T-helper 1 cell treated with Interleukin-12 subunit alpha and Interleukin-12 subunit beta and Interleukin-4 antibody, amounts not matched to agents 30 ng/mL and 1 ng/mL, for 36 hours (primary cell): ENCODE measurements at regions not wholly inside any gene's neighbourhood (a gene's known extent, or its start where the extent isn't known, plus 50 kb on each side); places are given as distances from the start of the nearest gene placed in this dataset.
"Not testable (repeated sequence)": the region's sequence is repeated elsewhere in the genome, so short reads cannot be mapped to it uniquely, and the experiment has no call there.

Experiments used
- intact Hi-C: fragments of 100-400 bp; cut with micrococcal nuclease; formaldehyde crosslinking; loops from one replicate; pipeline ENCODE4 v1.15.1; 2024

DNA sequence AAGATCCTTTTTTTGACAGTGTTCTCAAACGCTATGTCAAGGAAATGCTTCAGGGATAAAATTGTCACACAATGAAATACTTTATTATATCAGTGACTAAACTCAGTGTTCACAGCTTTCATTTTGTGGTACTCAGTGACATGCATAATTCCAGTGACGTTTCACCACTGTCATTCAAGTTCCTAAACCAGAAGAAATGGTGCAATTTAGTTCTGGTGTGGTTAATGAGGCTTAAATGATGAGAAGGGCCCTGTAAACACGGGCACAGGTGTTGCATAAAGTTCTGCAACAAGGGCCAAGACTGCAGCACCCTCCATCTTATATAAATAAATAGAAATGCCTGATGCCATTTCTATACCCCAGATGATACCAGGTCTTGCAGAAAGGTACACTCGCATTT is 1247.1 kb downstream of the GATA3 start:
- intact Hi-C loops, result loop anchor here (5.0 to 10.0 kb wide), 3 partner anchors 1484 to 1887 kb away; partner anchors contain the start of genes ATP5F1C, KIN, SFMBT2 and TAF3

GRCh38 chr10:9302140-9302746 is 1247.8 kb downstream of the GATA3 start:
- intact Hi-C loops, result loop anchor here (1.0 to 10.0 kb wide), 8 partner anchors 93 to 1887 kb away; partner anchors contain the start of genes ATP5F1C, KIN, SFMBT2 and TAF3

DNA sequence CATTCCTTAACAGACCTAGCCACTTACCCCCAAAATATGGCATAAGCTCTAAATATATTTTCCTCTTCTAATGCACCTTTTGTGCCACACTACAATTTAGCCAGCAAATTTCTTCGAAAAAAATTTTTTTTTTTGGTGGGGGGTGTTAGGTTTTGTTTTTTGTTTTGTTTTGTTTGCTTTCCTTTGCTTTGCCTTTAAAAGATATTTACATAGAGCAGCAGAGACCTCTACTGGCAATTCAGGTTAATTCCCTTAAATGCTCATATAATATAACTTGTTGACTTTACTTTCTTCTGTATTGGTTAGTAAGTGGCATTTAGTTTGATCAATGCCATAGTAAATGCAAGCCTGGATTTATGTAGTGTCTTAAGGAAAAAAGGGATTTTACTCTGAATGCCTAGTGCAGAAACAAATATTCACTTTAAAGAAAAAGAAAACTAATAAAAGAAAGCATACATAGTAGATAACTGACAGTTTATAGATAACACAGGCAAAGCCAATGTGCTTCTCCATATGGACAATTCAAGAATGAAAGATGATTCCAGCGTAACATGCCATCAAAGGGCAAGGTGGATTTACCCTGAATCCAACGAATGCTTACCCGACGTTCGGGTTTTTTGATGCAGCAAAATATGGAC is 1250.6 kb downstream of the GATA3 start:
- intact Hi-C loops, result loop anchor here (1.0 to 10.0 kb wide), 3 partner anchors 1520 to 1890 kb away; partner anchors contain the start of genes ATP5F1C, KIN and SFMBT2

DNA sequence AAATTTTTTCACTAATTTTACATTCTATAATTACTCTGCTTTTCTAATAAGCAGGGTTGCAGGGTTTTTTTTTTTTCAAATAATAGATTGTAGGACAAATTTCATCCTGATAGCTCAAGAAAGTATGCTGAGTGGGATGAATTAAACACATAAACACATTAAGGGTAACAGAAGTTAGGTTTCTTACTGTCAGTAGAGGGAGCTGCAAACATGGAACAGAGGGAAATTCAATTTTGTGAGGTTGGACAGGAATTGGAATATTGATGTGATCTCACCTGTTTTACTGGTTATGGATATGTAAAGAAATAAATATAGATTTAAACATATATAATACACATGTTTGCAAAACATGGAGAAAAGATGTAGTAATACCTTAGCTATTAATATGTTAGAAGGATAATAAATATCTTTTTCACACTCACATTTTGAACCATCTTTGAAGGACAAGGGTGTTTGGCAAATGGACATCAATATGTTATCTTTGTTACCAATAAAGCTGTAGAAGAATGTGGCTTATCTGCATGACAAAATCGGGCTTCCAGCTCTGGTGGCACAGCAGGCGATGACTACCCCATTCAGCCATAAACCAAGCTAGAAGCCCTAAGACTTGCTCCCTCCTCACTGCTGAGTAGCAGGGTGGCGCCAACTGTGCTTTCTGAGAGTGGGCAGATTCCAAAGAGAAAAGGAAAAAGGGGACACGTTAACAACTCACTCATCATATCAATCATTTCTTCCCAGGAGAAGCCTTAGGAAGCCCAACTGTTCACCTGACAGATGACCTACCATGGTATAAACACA is 1257.4 kb downstream of the GATA3 start:
- intact Hi-C loops, result no loop called here

- intact Hi-C loops, result no loop called here
Observed at GRCh38 chr10:9315292-9315691, 1260.8 kb downstream of the GATA3 start.

DNA sequence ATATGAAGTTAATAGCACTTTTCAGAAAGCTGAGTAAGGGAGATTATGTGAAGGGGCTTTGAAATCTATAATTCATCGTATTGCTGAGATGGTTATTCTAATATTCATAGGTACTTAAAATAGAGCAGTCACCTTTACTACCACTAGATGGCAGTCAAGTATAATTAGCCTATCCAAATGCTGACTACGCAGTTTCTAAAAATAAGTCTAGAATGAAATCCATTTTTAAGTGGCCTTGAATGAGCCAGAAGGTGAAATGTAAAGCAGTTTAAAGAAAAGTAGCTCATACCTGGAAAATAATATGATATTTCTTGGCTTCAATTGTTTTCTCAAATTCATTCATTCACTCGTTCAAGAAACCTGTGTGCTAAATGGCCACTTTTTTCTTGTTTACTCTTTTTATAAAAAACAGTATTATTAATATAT is 1277.1 kb downstream of the GATA3 start:
- intact Hi-C loops, result loop anchor here (1.0 to 5.0 kb wide), 2 partner anchors 351 to 1346 kb away; no protein-coding TSS in a partner anchor

GRCh38 chr10:9334270-9334669 is 1279.8 kb downstream of the GATA3 start:
- intact Hi-C loops, result loop anchor here (5.0 kb wide), 1 partner anchor 348 kb away; no protein-coding TSS in a partner anchor

DNA sequence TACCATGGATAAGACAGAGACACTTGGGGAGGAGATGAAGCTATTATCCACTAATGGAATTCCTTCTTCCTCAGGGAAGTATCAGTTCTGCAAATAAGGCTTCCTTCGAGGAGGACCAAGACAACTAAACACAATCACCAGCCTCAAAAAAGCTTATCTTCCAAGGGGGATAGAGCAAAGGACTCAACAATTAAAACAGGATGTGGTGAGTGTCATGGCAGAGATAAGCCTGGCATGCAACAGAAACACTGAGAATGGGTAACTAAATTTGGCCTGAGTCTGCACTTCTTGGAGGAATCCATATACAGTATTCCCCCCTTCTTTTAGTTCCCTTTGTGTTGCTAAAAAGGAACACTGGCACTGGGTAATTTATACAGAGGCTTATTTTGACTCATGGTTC is 1285.2 kb downstream of the GATA3 start:
- intact Hi-C loops, result no loop called here

- intact Hi-C loops, result no loop called here
Observed at GRCh38 chr10:9342885-9343570, 1288.5 kb downstream of the GATA3 start.

- intact Hi-C loops, result not testable (repeated sequence)
Observed at GRCh38 chr10:9347933-9348332, 1293.4 kb downstream of the GATA3 start.

- intact Hi-C loops, result no loop called here
Observed at GRCh38 chr10:9357471-9357870, 1303.0 kb downstream of the GATA3 start.

DNA sequence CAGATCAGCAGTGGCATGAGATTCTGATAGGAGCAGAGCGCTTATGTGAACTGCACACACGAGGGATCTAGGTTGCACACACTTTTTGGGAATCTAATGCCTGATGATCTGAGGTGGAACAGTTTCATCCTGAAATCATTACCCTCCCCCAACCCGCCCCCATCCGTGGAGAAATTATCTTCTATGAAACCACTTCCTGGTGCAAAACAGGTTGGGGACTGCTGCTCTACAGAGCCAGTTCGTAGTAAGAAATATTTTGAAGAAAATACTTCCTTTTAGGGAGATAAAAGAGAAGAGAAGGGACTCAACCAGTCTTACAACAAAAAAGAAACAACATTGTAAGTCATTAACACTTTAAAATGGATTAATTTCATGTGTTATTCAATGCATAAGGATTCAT is 1308.2 kb downstream of the GATA3 start:
- intact Hi-C loops, result no loop called here

DNA sequence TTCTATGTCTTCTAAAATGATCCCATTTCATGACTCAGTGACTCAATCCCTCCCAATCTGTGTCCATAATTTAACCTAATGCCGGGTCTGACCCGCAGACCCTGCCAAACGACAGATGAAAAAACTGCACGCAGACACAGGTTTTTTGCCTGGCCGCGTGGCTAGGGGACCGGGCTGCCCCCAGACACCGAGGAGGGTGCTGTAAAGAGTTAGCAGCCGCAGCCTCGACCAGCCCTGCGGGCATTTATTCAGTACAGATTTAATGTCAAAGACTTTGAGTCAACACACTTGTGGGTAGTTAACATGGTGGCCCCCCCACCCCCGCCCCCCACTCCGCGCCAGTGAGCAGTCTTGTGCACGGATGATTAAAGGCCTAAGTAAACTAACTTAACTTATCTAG is 1324.7 kb downstream of the GATA3 start:
- intact Hi-C loops, result no loop called here

DNA sequence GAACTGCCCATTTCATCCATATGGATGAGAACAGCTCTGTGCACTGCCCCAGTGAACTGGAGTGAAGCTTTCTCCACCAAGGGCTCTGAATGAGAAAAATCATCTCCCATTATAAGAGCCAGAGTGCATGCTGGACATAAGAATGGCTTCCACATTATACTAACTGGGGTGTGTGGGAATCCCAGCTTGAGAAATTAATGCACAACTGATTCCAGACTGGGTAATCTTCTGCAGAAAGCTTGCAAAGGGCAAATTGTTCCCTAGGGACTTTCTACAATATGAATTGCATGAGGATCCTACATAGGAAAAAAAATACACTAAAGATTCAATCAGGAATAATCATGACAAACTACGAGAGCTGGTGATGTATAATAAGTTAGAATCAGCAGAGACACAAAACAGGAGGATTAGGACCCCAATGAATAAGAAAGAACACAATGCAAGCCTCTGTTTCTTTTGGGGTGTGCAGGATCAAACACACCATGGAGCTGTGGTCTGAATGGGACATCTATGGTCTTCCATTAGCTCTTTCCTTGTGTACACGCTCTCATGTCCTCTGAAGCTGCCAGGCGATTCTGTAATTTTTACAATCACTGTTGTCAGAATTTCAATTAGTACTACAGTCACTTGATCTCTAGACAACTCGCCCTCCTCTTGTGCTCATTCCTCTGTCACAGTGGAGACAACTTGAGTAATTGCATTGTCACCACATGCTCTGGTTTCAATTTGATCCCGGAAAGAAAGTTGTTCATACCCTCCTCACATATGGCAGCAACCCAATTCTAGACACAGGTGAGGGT is 1327.4 kb downstream of the GATA3 start:
- intact Hi-C loops, result no loop called here

- intact Hi-C loops, result no loop called here
Observed at GRCh38 chr10:9382533-9382866, 1328.0 kb downstream of the GATA3 start.

- intact Hi-C loops, result no loop called here
Observed at GRCh38 chr10:9390516-9390915, 1336.0 kb downstream of the GATA3 start.

DNA sequence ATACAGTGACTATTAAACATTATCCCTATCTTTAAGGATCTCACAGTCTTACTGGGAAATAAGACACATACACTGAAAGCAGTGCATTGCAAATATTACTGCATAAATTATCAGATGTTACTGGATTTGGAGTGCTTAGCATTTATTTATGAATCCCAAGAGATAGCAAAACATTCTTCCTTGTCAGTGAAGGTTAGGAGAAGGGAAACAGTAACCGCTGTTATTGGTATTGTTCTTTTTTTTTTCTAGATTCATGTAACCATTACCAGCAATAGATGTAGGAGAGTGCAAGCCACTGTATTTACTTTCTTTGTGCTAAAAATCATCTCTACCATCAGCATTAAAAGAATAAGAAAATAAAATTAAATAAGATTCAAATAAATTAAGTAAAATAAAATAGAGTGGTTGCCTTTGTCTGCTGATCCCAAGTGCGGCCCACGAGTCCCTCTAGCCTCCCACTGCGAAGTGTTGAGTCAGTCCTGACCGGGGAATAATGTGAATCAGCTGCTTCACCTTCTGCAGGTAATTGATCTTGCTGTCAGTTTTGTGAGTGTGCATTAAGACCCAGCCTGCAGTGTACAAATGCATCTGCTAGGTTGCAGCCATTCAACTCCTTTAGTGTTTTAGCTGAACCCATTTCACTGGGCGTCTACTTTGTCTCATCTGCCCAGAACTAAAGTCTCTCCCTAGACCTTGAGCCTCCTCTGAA is 1344.9 kb downstream of the GATA3 start:
- intact Hi-C loops, result no loop called here

DNA sequence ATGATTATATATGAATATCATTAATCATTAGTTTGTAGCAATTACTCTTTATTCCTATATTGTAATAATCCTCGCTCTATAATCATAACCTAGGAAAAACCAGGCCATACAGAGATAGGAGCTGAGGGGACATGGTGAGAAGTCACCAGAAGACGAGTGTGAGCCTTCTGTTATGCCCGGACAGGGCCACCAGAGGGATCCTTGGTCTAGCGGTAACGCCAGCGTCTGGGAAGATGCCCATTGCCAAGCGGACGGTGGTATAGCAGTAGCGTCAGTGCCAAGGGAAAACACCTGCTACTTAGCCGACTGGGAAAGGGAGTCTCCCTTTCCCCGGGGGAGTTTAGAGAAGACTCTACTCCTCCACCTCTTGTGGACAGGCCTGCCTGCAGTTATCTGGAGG is 1347.6 kb downstream of the GATA3 start:
- intact Hi-C loops, result not testable (repeated sequence)

GRCh38 chr10:9402507-9403195 is 1348.2 kb downstream of the GATA3 start:
- intact Hi-C loops, result not testable (repeated sequence)
